ENCODE measurements at regions not wholly inside any gene's neighbourhood (a gene's known extent, or its start where the extent isn't known, plus 50 kb on each side); places are given as distances from the start of the nearest gene placed in this dataset.

DNA sequence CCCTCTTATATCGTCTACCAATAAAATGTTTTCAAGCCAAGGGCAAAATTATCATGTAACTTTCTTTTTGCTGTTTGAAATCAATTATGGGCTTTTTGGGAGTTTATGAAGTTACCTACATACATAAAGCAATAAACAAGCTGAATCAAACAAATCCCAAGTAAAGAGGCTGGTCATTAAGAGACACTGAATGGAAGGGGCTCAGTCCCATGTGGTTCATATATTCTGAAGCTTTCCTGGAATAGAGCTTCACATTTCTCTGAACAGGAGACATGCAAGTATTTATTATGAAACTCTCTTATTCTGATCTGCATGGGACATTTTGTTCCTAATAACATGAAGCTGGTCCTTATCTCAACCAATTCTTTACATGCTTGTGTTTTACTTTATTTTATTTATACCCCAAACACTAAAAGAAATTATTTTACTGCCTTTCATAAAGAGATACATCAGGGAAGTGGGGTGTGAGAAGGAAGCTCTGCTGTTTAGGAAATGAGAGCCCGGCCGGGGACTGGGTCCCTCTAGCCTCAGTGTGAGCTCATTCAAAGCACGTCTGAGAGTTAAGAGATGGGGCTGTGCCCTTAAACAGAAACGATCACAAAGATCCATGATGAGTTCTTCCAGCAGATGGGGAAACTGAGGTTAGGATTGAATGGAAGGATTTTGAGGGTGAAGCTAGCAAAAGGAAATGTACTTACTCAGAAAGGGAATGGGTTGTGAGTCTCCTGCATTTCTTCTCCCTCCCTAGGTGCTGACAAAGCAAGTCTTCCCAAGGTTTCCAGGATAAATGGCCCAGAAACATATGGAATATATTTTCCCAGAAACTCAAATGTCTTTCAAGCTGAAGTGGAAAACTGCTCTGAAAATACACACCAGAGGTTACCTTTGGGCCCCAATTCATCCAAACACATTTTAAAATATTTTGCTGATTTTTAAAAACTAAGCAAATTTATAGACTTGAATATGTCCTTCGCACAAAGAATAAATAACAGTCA is 93.1 kb upstream of the LNX1 start:
- TF ChIP-seq, protein P1, sequence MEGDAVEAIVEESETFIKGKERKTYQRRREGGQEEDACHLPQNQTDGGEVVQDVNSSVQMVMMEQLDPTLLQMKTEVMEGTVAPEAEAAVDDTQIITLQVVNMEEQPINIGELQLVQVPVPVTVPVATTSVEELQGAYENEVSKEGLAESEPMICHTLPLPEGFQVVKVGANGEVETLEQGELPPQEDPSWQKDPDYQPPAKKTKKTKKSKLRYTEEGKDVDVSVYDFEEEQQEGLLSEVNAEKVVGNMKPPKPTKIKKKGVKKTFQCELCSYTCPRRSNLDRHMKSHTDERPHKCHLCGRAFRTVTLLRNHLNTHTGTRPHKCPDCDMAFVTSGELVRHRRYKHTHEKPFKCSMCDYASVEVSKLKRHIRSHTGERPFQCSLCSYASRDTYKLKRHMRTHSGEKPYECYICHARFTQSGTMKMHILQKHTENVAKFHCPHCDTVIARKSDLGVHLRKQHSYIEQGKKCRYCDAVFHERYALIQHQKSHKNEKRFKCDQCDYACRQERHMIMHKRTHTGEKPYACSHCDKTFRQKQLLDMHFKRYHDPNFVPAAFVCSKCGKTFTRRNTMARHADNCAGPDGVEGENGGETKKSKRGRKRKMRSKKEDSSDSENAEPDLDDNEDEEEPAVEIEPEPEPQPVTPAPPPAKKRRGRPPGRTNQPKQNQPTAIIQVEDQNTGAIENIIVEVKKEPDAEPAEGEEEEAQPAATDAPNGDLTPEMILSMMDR (IDR thresholded peaks at IDR 0.05), result no peak
- no peak for TF ChIP-seq POLR2A (IDR thresholded peaks at IDR 0.05)

Data from lower leg skin (tissue), 3 donors.